KMS-11 (cell line): ENCODE measurements at regions not wholly inside any gene's neighbourhood (a gene's known extent, or its start where the extent isn't known, plus 50 kb on each side); places are given as distances from the start of the nearest gene placed in this dataset.
"Not testable (repeated sequence)": the region's sequence is repeated elsewhere in the genome, so short reads cannot be mapped to it uniquely, and the experiment has no call there.

Source experiments
- H2AFZ ChIP-seq: fragments of 200-600 bp; sonication (generic); 2 replicates; pipeline ENCODE4 v1.6.1; 2016; ENCODE audit warnings: antibody characterized with exemption, mixed run types, low read depth
- H3K27ac ChIP-seq: fragments of 200-600 bp; sonication (generic); 2 replicates; pipeline ENCODE4 v1.6.1; 2016; ENCODE audit warnings: mild to moderate bottlenecking, mixed run types
- H3K27me3 ChIP-seq: fragments of 200-600 bp; sonication (generic); 2 replicates; pipeline ENCODE4 v1.6.1; 2017; ENCODE audit warnings: mild to moderate bottlenecking, low read depth, mixed run types, moderate library complexity; ENCODE audit not compliant: insufficient read depth
- H3K36me3 ChIP-seq: fragments of 200-600 bp; sonication (generic); 2 replicates; pipeline ENCODE4 v1.6.1; 2017; ENCODE audit warnings: mild to moderate bottlenecking, mixed run types; ENCODE audit not compliant: insufficient read depth
- H3K4me1 ChIP-seq: fragments of 200-600 bp; sonication (generic); 2 replicates; pipeline ENCODE4 v1.6.1; 2016; ENCODE audit warnings: mild to moderate bottlenecking, low read depth, mixed run types; ENCODE audit not compliant: poor library complexity, severe bottlenecking
- H3K4me2 ChIP-seq: fragments of 200-600 bp; sonication (generic); 2 replicates; pipeline ENCODE4 v1.7.0; 2016; ENCODE audit warnings: mild to moderate bottlenecking, mixed run types
- H3K4me3 ChIP-seq: fragments of 200-600 bp; sonication (generic); IDR thresholded peaks from 2 replicates; pipeline ENCODE4 v1.6.1; 2017; ENCODE audit warnings: low read depth, low read length, mixed read lengths; ENCODE audit not compliant: insufficient read depth
- H3K79me2 ChIP-seq: fragments of 200-600 bp; sonication (generic); 2 replicates; pipeline ENCODE4 v1.6.1; 2016; ENCODE audit warnings: low read depth, mixed run types; ENCODE audit not compliant: insufficient read depth
- H3K9ac ChIP-seq: fragments of 200-600 bp; sonication (generic); 2 replicates; pipeline ENCODE4 v1.6.1; 2016; ENCODE audit warnings: mild to moderate bottlenecking, mixed run types
- H4K20me1 ChIP-seq: fragments of 200-600 bp; sonication (generic); 2 replicates; pipeline ENCODE4 v1.6.1; 2016; ENCODE audit warnings: mild to moderate bottlenecking, mixed run types; ENCODE audit not compliant: insufficient read depth
- CTCF ChIP-seq: fragments of 200-600 bp; sonication (generic); conservative IDR thresholded peaks from 2 replicates; pipeline ENCODE4 v1.6.1; 2017; ENCODE audit warnings: low read depth, mild to moderate bottlenecking, antibody characterized with exemption, low read length, moderate library complexity, mixed read lengths

- H3K27me3 ChIP-seq = no peaks in the 10 kb centered on the region
- no peak overlapping the region for H2AFZ ChIP-seq
- no peak overlapping the region for H3K9ac ChIP-seq
- H3K36me3 ChIP-seq = no peaks in the 10 kb centered on the region
- H3K4me1 ChIP-seq = no peaks in the 10 kb centered on the region
- no peak for TF ChIP-seq CTCF
- H3K4me2 ChIP-seq = no peak overlapping the region
- H4K20me1 ChIP-seq = no peaks in the 10 kb centered on the region
- no peak overlapping the region for H3K4me3 ChIP-seq
- no peak overlapping the region for H3K27ac ChIP-seq
- H3K79me2 ChIP-seq = no peaks in the 10 kb centered on the region
These were observed 426.5 kb upstream of the KCNMB2 start for GRCh38 chr3:178109691-178110090.

GRCh38 chr3:178112134-178112533 lies 424.1 kb upstream of the KCNMB2 start:
- Histone ChIP-seq H3K4me3 (no peak overlapping the region), H3K36me3 (no peaks in the 10 kb centered on the region), H4K20me1 (no peaks in the 10 kb centered on the region), H3K27me3 (no peaks in the 10 kb centered on the region), H2AFZ (no peak overlapping the region), H3K9ac (no peak overlapping the region), H3K4me2 (no peak overlapping the region), H3K27ac (no peak overlapping the region), H3K79me2 (no peaks in the 10 kb centered on the region), H3K4me1 (no peaks in the 10 kb centered on the region)
- TF ChIP-seq CTCF = no peak

DNA sequence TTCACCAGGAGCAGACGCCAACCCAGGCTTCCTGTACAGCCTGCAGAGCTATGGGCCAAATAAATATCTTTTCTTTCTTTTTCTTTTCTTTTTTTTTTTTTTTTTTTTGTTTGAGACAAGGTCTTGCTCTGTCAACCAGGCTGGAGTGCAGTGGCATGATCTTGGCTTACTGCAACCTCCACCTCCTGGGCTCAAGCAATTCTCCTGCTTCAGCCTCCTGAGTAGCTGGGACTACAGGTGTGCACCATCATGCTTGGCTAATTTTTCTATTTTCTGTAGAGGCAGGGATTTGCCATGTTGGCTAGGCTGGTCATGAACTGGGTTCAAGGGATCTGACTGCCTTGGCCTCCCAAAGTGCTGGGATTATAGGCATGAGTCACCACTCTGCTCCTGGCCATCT lies 423.7 kb upstream of the KCNMB2 start:
- not testable (repeated sequence) for H3K79me2 ChIP-seq, H3K4me3 ChIP-seq, H3K36me3 ChIP-seq, H2AFZ ChIP-seq, H3K27ac ChIP-seq, H3K4me1 ChIP-seq, H3K4me2 ChIP-seq, H3K9ac ChIP-seq, H4K20me1 ChIP-seq, H3K27me3 ChIP-seq

GRCh38 chr3:178117641-178118040 lies 418.6 kb upstream of the KCNMB2 start:
- no peaks in the 10 kb centered on the region for H3K36me3 ChIP-seq
- H4K20me1 ChIP-seq = no peaks in the 10 kb centered on the region
- no peak overlapping the region for H3K9ac ChIP-seq
- no peak overlapping the region for H3K4me3 ChIP-seq
- no peak for TF ChIP-seq CTCF
- H2AFZ ChIP-seq = no peak overlapping the region
- no peak overlapping the region for H3K27ac ChIP-seq
- no peaks in the 10 kb centered on the region for H3K4me1 ChIP-seq
- H3K79me2 ChIP-seq = no peaks in the 10 kb centered on the region
- no peaks in the 10 kb centered on the region for H3K27me3 ChIP-seq
- H3K4me2 ChIP-seq = no peak overlapping the region

GRCh38 chr3:178119608-178120295 lies 416.5 kb upstream of the KCNMB2 start:
- not testable (repeated sequence) for H3K9ac ChIP-seq, H3K4me1 ChIP-seq, H2AFZ ChIP-seq, H4K20me1 ChIP-seq, H3K36me3 ChIP-seq, H3K27ac ChIP-seq, H3K27me3 ChIP-seq, H3K79me2 ChIP-seq, H3K4me2 ChIP-seq, H3K4me3 ChIP-seq
